A673 (cell line): ENCODE measurements at regions not wholly inside any gene's neighbourhood (a gene's known extent, or its start where the extent isn't known, plus 50 kb on each side); places are given as distances from the start of the nearest gene placed in this dataset.

Experiments
- BruUV-seq: library from RNA; stranded (reverse); fragments of 400-500 nt; replicated peaks from 2 replicates; lab custom pipeline; 2021; lab: Mats Ljungman, UMichigan
- CTCF ChIA-PET: fragments of 300-600 bp; sonication (Branson Sonifier 250); formaldehyde crosslinking; loops from one replicate; lab custom pipeline; 2022; ENCODE audit warnings: antibody characterized with exemption; lab: Charles Lee
- POLR2A ChIA-PET: fragments of 300-600 bp; sonication (Branson Sonifier 250); formaldehyde crosslinking; loops from one replicate; lab custom pipeline; 2022; ENCODE audit warnings: antibody characterized with exemption; ENCODE audit not compliant: low non-redundant PET; lab: Charles Lee
- DNase-seq: peaks from one replicate; pipeline ENCODE4 v3.0.0-alpha.2; 2015; ENCODE audit warnings: low spot score
- H3K27ac ChIP-seq: fragments of 200-600 bp; sonication (generic); 2 replicates; pipeline ENCODE4 v1.5.1; 2016; ENCODE audit warnings: mixed run types, low read depth, mild to moderate bottlenecking, mixed read lengths, antibody characterized with exemption, low read length; ENCODE audit not compliant: poor library complexity, severe bottlenecking
- H3K27me3 ChIP-seq: fragments of 200-600 bp; sonication (generic); replicated peaks from 2 replicates; pipeline ENCODE4 v1.6.1; 2017; ENCODE audit warnings: mixed run types, low read depth, mild to moderate bottlenecking, mixed read lengths, antibody characterized with exemption, low read length; ENCODE audit not compliant: insufficient read depth, poor library complexity
- H3K36me3 ChIP-seq: fragments of 200-600 bp; sonication (generic); 2 replicates; pipeline ENCODE4 v1.6.1; 2016; ENCODE audit warnings: mixed run types, mild to moderate bottlenecking, mixed read lengths, antibody characterized with exemption, low read length; ENCODE audit not compliant: insufficient read depth, poor library complexity, severe bottlenecking
- H3K4me1 ChIP-seq: fragments of 200-600 bp; sonication (generic); 2 replicates; pipeline ENCODE4 v1.6.1; 2017; ENCODE audit warnings: mixed run types, mild to moderate bottlenecking, mixed read lengths, antibody characterized with exemption, low read length; ENCODE audit not compliant: insufficient read depth, poor library complexity, severe bottlenecking
- H3K4me3 ChIP-seq: fragments of 200-600 bp; sonication (generic); 2 replicates; pipeline ENCODE4 v1.5.1; 2016; ENCODE audit warnings: low read depth, mixed run types, mild to moderate bottlenecking, mixed read lengths, low read length; ENCODE audit not compliant: poor library complexity, severe bottlenecking
- H3K9me3 ChIP-seq: fragments of 200-600 bp; sonication (generic); 2 replicates; pipeline ENCODE4 v1.6.1; 2016; ENCODE audit warnings: mixed run types, low read depth, mild to moderate bottlenecking, mixed read lengths, antibody characterized with exemption, low read length; ENCODE audit not compliant: poor library complexity, severe bottlenecking
- EZH2 ChIP-seq: fragments of 200-600 bp; sonication (generic); IDR thresholded peaks from 2 replicates; pipeline ENCODE4 v1.6.1; 2017; ENCODE audit warnings: borderline replicate concordance, low read depth, mild to moderate bottlenecking, mixed read lengths, antibody characterized with exemption, low read length; ENCODE audit not compliant: poor library complexity, severe bottlenecking
- intact Hi-C: fragments of 100-400 bp; cut with micrococcal nuclease; formaldehyde crosslinking; loops from one replicate; pipeline ENCODE4 v1.10.0; 2022; ENCODE audit not compliant: unreplicated experiment
- TF ChIP-seq, protein P1 (sequence below): fragments of 300-800, 200-600 bp; sonication (generic); conservative IDR thresholded peaks from 2 replicates; pipeline ENCODE4 v1.5.1; 2017; ENCODE audit warnings: low read depth, mild to moderate bottlenecking, antibody characterized with exemption, low read length, moderate library complexity, mixed read lengths

DNA sequence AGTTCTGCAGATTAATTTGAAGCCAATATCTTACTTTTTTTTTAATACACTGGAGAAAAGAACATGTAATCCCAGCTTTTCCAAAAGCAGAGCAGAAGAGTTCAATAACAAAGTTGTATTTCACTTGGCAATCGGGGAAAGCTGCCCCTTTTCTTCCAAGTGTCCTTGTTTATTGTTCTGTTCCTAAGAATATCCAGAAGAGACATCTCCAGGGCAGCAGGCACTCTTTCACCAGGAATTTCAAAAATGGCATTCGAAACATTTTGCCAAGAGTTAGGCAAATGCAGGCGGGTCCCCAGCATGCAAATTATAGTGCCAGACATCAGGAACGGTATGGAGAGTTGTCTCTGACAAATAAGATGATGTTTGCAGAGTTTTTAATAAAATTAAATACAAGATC, 494.5 kb downstream of the BCOR start:
- TF ChIP-seq, protein P1, sequence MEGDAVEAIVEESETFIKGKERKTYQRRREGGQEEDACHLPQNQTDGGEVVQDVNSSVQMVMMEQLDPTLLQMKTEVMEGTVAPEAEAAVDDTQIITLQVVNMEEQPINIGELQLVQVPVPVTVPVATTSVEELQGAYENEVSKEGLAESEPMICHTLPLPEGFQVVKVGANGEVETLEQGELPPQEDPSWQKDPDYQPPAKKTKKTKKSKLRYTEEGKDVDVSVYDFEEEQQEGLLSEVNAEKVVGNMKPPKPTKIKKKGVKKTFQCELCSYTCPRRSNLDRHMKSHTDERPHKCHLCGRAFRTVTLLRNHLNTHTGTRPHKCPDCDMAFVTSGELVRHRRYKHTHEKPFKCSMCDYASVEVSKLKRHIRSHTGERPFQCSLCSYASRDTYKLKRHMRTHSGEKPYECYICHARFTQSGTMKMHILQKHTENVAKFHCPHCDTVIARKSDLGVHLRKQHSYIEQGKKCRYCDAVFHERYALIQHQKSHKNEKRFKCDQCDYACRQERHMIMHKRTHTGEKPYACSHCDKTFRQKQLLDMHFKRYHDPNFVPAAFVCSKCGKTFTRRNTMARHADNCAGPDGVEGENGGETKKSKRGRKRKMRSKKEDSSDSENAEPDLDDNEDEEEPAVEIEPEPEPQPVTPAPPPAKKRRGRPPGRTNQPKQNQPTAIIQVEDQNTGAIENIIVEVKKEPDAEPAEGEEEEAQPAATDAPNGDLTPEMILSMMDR, result no peak
- no peak for TF ChIP-seq EZH2
- H3K27ac ChIP-seq, result no peak overlapping the region
- H3K4me1 ChIP-seq, result no peaks in the 10 kb centered on the region
- intact Hi-C loops, result no loop called here
- BruUV-seq, result no TSS peak
- H3K9me3 ChIP-seq, result peaks cover 7% of the 10 kb centered on the region
- POLR2A ChIA-PET, result interaction anchor here (0.5 kb wide), 1 partner anchor 9 kb away, joined by 3 read pairs; no protein-coding TSS in a partner anchor
- H3K36me3 ChIP-seq, result no peaks in the 10 kb centered on the region
- no peak overlapping the region for H3K4me3 ChIP-seq
- DNase-seq, result no peak
- no peaks in the 10 kb centered on the region for H3K27me3 ChIP-seq
- CTCF ChIA-PET, result no interaction called here

DNA sequence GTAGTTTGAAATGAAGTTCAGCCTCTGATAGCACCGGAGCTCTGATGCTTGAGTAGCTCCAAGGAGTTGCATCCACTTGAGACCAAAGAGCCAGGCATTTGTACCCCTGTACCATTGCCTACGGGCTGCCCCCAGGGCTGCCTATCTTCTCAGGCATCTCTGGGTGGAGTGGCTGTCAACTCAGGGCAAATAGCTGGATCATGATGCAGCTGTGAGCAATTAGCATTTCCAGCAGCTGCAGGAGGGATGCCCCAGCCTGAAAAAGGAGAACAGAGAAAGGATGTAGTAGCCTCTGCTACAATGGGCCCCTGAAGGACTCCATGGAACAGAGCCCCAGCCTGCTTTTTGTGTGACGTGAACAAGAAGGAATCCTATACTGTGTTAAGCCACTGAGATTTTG, 492.6 kb downstream of the BCOR start:
- H3K36me3 ChIP-seq, result no peaks in the 10 kb centered on the region
- POLR2A ChIA-PET, result no interaction called here
- no TSS peak for BruUV-seq
- H3K9me3 ChIP-seq, result peaks cover 7% of the 10 kb centered on the region
- TF ChIP-seq EZH2, result no peak
- TF ChIP-seq, protein P1, result no peak
- intact Hi-C loops, result no loop called here
- H3K4me3 ChIP-seq, result no peak overlapping the region
- H3K27me3 ChIP-seq, result no peaks in the 10 kb centered on the region
- CTCF ChIA-PET, result no interaction called here
- H3K4me1 ChIP-seq, result no peaks in the 10 kb centered on the region
- DNase-seq, result no peak
- no peak overlapping the region for H3K27ac ChIP-seq

DNA sequence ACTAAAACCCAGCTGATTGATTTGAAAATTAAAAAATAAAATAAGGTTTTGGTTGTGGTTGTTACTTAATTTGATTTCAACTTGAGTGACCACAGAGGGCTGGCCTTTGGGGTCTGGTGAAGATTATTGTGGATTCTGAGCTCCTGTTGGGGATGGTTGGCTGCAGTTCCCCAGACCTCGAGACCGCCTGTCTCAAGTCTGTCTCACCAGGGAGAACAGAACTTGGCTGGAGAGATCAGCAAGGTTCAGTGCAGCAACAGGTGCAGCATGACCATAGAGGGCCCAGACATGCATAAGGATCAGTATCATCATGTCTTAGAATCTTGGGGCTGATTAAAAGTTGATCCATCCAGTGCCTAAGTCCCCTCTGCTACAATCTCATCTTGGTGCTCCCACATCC, 491.9 kb downstream of the BCOR start:
- intact Hi-C loops, result no loop called here
- no peaks in the 10 kb centered on the region for H3K4me1 ChIP-seq
- H3K27me3 ChIP-seq, result no peaks in the 10 kb centered on the region
- DNase-seq, result no peak
- no peak overlapping the region for H3K27ac ChIP-seq
- BruUV-seq, result no TSS peak
- TF ChIP-seq, protein P1, result no peak
- no peak for TF ChIP-seq EZH2
- ChIA-PET POLR2A (no interaction called here), CTCF (no interaction called here)
- peaks cover 7% of the 10 kb centered on the region for H3K9me3 ChIP-seq
- H3K4me3 ChIP-seq, result no peak overlapping the region
- no peaks in the 10 kb centered on the region for H3K36me3 ChIP-seq
